Astrocyte (in vitro differentiated cells and primary cell): ENCODE measurements at regions not wholly inside any gene's neighbourhood (a gene's known extent, or its start where the extent isn't known, plus 50 kb on each side); places are given as distances from the start of the nearest gene placed in this dataset.

Experiments
- CTCF ChIP-seq: IDR thresholded peaks from 2 replicates; pipeline ENCODE4 v1.5.1; 2011; ENCODE audit warnings: low read depth, mild to moderate bottlenecking, inconsistent platforms, low read length, moderate library complexity; ENCODE audit not compliant: insufficient read depth
- EZH2 ChIP-seq: IDR thresholded peaks from 2 replicates; pipeline ENCODE4 v1.6.1; 2012; ENCODE audit warnings: mild to moderate bottlenecking, low read length, inconsistent platforms; ENCODE audit not compliant: insufficient read depth

GRCh38 chr2:144040834-144041233 is 479.1 kb downstream of the ZEB2 start:
- TF ChIP-seq CTCF (no peak), EZH2 (no peak)
